SK-N-SH treated with all-trans-retinoic acid at 6 μM for 48 hours (cell line): ENCODE measurements at regions not wholly inside any gene's neighbourhood (a gene's known extent, or its start where the extent isn't known, plus 50 kb on each side); places are given as distances from the start of the nearest gene placed in this dataset.

Experiments
- ATAC-seq: fragments of 200-7000 bp; cut with Tn5 transposase; 3 replicates; pipeline ENCODE4 v1.9.1; 2020; ENCODE audit warnings: mild to moderate bottlenecking, moderate library complexity
- ARNTL ChIP-seq: fragments of 450-650 bp; formaldehyde crosslinking; IDR thresholded peaks from 2 replicates; pipeline ENCODE4 v1.5.0; 2020; ENCODE audit warnings: low read depth, mild to moderate bottlenecking, moderate library complexity, borderline replicate concordance
- BACH2 ChIP-seq: fragments of 250-450 bp; sonication (Bioruptor Pico); IDR thresholded peaks from 2 replicates; pipeline ENCODE4 v1.9.0; 2021; ENCODE audit warnings: mild to moderate bottlenecking, borderline replicate concordance
- CSDC2 ChIP-seq: fragments of 250-450 bp; sonication (Bioruptor Pico); IDR thresholded peaks from 2 replicates; pipeline ENCODE4 v1.5.0; 2020; ENCODE audit warnings: mild to moderate bottlenecking, moderate library complexity
- ESRRG ChIP-seq: fragments of 250-450 bp; sonication (Bioruptor Pico); IDR thresholded peaks from 2 replicates; pipeline ENCODE4 v1.6.1; 2021; ENCODE audit warnings: mild to moderate bottlenecking
- GLIS3 ChIP-seq: fragments of 250-450 bp; sonication (Bioruptor Pico); IDR thresholded peaks from 2 replicates; pipeline ENCODE4 v1.5.0; 2020; ENCODE audit warnings: mild to moderate bottlenecking, moderate library complexity
- ISL1 ChIP-seq: fragments of 250-450 bp; sonication (Bioruptor Pico); IDR thresholded peaks from 2 replicates; pipeline ENCODE4 v2.1.2; 2022; ENCODE audit warnings: mild to moderate bottlenecking, moderate library complexity
- OSR1 ChIP-seq: fragments of 250-450 bp; sonication (Bioruptor Pico); IDR thresholded peaks from 2 replicates; pipeline ENCODE4 v1.8.0; 2022; ENCODE audit warnings: moderate library complexity, mild to moderate bottlenecking, inconsistent platforms
- PPARA ChIP-seq: fragments of 250-450 bp; sonication (Bioruptor Pico); IDR thresholded peaks from 2 replicates; pipeline ENCODE4 v1.5.0; 2020; ENCODE audit warnings: mild to moderate bottlenecking, borderline replicate concordance
- RARB ChIP-seq: fragments of 250-450 bp; sonication (Bioruptor Pico); IDR thresholded peaks from 2 replicates; pipeline ENCODE4 v1.8.0; 2021; ENCODE audit warnings: mild to moderate bottlenecking, moderate library complexity
- TCF4 ChIP-seq: fragments of 250-450 bp; sonication (Bioruptor Pico); IDR thresholded peaks from 2 replicates; pipeline ENCODE4 v1.8.0; 2021; ENCODE audit warnings: mild to moderate bottlenecking, moderate library complexity, borderline replicate concordance
- TOX ChIP-seq: fragments of 250-450 bp; sonication (Bioruptor Pico); IDR thresholded peaks from 2 replicates; pipeline ENCODE4 v1.8.0; 2021; ENCODE audit warnings: mild to moderate bottlenecking, moderate library complexity, borderline replicate concordance
- ZFP3 ChIP-seq: fragments of 250-450 bp; sonication (Bioruptor Pico); IDR thresholded peaks from 2 replicates; pipeline ENCODE4 v1.5.0; 2020; ENCODE audit warnings: mild to moderate bottlenecking, moderate library complexity
- ZFP30 ChIP-seq: fragments of 450-650 bp; formaldehyde crosslinking; IDR thresholded peaks from 2 replicates; pipeline ENCODE4 v1.5.0; 2022; ENCODE audit warnings: mild to moderate bottlenecking, moderate library complexity
- ZNF565 ChIP-seq: fragments of 450-650 bp; formaldehyde crosslinking; conservative IDR thresholded peaks from 2 replicates; pipeline ENCODE4 v1.5.0; 2020; ENCODE audit warnings: low read depth, mild to moderate bottlenecking, moderate library complexity
- ZNF70 ChIP-seq: fragments of 450-650 bp; formaldehyde crosslinking; IDR thresholded peaks from 2 replicates; pipeline ENCODE4 v1.5.0; 2020; ENCODE audit warnings: mild to moderate bottlenecking, moderate library complexity
- ZNF8 ChIP-seq: fragments of 450-650 bp; formaldehyde crosslinking; IDR thresholded peaks from 2 replicates; pipeline ENCODE4 v1.5.0; 2020; ENCODE audit warnings: mild to moderate bottlenecking, moderate library complexity
- TF ChIP-seq, protein P1 (sequence below): fragments of 250-450 bp; sonication (Bioruptor Pico); IDR thresholded peaks from 2 replicates; pipeline ENCODE4 v1.5.1; 2021; ENCODE audit warnings: mild to moderate bottlenecking, moderate library complexity
- TF ChIP-seq, protein P2 (sequence below): fragments of 250-450 bp; sonication (Bioruptor Pico); IDR thresholded peaks from 2 replicates; pipeline ENCODE4 v1.8.0; 2021; ENCODE audit warnings: low read depth, mild to moderate bottlenecking, moderate library complexity, borderline replicate concordance
- TF ChIP-seq, protein P3 (sequence below): fragments of 250-450 bp; sonication (Bioruptor Pico); IDR thresholded peaks from 2 replicates; pipeline ENCODE4 v1.5.1; 2020; ENCODE audit warnings: low read depth, mild to moderate bottlenecking, moderate library complexity
- TF ChIP-seq, protein P4 (sequence below): fragments of 250-450 bp; sonication (Bioruptor Pico); IDR thresholded peaks from 2 replicates; pipeline ENCODE4 v1.8.0; 2020; ENCODE audit warnings: mild to moderate bottlenecking, moderate library complexity, borderline replicate concordance
- TF ChIP-seq, protein P5 (sequence below): fragments of 250-450 bp; sonication (Bioruptor Pico); IDR thresholded peaks from 2 replicates; pipeline ENCODE4 v1.5.0; 2020; ENCODE audit warnings: mild to moderate bottlenecking, moderate library complexity

DNA sequence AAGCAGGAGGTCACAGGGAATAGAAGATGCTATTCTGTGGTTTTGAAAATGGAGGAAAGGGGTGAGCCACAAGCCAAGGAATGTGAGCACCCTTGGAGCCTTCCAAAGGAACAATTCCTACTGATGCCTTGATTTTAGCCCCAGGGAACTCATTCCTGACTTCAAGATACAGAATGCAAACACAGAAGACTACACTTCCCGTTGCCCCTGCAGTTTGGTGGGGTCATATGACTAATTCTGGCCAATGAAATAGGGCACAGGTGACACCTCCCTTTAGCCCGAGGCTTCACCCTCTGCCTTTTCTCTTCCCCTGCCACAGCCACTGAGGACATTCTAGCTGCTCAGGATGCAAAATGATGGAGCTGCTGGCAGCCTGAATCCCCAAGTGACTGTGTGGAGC lies 126.1 kb downstream of the INHBB start:
- TF ChIP-seq ARNTL (CRISPR knock-in tag) (no peak), TOX (CRISPR knock-in tag) (no peak), BACH2 (CRISPR knock-in tag) (no peak), ISL1 (CRISPR knock-in tag) (no peak), ZFP3 (no peak), OSR1 (no peak), ZNF8 (CRISPR knock-in tag) (no peak), CSDC2 (CRISPR knock-in tag) (no peak), ZNF565 (no peak)
- TF ChIP-seq, protein P1, sequence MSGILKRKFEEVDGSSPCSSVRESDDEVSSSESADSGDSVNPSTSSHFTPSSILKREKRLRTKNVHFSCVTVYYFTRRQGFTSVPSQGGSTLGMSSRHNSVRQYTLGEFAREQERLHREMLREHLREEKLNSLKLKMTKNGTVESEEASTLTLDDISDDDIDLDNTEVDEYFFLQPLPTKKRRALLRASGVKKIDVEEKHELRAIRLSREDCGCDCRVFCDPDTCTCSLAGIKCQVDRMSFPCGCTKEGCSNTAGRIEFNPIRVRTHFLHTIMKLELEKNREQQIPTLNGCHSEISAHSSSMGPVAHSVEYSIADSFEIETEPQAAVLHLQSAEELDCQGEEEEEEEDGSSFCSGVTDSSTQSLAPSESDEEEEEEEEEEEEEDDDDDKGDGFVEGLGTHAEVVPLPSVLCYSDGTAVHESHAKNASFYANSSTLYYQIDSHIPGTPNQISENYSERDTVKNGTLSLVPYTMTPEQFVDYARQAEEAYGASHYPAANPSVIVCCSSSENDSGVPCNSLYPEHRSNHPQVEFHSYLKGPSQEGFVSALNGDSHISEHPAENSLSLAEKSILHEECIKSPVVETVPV: no peak
- ATAC-seq: no peak

DNA sequence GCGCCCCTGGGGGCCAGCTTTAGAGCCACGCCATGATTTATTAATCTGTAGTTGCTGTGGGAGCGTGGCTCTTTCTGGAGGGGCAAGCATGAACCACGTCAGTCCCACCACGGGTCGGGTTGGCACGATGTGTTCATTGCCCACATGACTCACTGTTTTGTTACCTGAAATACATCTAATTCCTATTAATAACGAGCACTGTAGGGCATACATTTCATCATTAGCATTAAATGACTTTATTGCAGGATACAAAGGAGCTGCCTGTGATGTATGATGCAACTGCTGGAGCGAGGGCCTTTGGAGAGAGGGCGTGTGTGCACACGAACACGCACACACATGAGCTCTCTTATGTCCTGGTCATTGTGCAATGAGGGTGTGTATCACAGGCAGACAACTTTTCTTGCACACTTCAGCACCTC lies 127.0 kb downstream of the INHBB start:
- TF ChIP-seq, protein P2, sequence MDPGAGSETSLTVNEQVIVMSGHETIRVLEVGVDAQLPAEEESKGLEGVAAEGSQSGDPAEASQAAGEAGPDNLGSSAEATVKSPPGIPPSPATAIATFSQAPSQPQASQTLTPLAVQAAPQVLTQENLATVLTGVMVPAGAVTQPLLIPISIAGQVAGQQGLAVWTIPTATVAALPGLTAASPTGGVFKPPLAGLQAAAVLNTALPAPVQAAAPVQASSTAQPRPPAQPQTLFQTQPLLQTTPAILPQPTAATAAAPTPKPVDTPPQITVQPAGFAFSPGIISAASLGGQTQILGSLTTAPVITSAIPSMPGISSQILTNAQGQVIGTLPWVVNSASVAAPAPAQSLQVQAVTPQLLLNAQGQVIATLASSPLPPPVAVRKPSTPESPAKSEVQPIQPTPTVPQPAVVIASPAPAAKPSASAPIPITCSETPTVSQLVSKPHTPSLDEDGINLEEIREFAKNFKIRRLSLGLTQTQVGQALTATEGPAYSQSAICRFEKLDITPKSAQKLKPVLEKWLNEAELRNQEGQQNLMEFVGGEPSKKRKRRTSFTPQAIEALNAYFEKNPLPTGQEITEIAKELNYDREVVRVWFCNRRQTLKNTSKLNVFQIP (CRISPR knock-in tag): no peak
- no peak for TF ChIP-seq ESRRG (CRISPR knock-in tag)
- TF ChIP-seq ZNF70: no peak
- TF ChIP-seq, protein P3, sequence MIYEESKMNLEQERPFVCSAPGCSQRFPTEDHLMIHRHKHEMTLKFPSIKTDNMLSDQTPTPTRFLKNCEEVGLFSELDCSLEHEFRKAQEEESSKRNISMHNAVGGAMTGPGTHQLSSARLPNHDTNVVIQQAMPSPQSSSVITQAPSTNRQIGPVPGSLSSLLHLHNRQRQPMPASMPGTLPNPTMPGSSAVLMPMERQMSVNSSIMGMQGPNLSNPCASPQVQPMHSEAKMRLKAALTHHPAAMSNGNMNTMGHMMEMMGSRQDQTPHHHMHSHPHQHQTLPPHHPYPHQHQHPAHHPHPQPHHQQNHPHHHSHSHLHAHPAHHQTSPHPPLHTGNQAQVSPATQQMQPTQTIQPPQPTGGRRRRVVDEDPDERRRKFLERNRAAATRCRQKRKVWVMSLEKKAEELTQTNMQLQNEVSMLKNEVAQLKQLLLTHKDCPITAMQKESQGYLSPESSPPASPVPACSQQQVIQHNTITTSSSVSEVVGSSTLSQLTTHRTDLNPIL: no peak
- TF ChIP-seq, protein P4, sequence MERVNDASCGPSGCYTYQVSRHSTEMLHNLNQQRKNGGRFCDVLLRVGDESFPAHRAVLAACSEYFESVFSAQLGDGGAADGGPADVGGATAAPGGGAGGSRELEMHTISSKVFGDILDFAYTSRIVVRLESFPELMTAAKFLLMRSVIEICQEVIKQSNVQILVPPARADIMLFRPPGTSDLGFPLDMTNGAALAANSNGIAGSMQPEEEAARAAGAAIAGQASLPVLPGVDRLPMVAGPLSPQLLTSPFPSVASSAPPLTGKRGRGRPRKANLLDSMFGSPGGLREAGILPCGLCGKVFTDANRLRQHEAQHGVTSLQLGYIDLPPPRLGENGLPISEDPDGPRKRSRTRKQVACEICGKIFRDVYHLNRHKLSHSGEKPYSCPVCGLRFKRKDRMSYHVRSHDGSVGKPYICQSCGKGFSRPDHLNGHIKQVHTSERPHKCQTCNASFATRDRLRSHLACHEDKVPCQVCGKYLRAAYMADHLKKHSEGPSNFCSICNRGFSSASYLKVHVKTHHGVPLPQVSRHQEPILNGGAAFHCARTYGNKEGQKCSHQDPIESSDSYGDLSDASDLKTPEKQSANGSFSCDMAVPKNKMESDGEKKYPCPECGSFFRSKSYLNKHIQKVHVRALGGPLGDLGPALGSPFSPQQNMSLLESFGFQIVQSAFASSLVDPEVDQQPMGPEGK: no peak
- ATAC-seq: no peak

DNA sequence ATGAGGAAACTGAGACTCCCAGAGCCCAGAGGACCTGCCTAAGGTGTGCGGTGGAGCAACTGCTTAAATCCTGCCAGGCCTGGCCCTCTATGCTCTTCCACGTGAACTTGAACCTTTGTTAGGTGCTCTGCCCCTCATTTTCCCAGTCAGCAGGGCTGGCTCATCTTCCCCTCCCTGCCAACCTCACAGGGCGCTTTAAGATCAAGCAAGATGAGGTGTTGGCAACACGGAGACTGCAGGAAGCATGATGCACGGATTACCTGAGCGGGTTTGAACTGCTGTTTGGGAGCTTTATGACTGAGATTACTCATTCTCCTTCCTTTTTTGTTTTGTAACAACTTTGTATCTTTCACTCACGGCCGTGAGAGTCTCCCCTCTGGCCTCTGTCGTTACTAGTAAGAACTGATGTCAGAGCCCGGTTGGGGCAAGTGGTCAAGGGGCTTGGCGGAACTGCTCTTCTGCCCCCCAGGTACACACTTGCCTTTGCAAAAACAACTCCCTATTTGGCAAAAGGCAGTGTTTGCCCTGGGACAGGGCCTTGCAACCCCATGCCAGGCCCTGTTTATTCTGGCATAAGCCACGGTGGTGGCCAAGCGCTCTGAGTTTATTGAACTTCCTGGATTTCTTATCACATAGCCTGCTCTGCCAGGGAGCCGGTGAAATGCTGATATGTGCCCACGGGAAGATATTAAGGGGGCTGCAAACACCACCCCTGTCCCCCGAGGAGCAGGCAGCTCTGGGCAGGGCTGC lies 127.8 kb downstream of the INHBB start:
- no peak for TF ChIP-seq OSR1
- no peak for TF ChIP-seq BACH2 (CRISPR knock-in tag)
- TF ChIP-seq RARB: no peak
- TF ChIP-seq ISL1 (CRISPR knock-in tag): no peak
- TF ChIP-seq, protein P2 (CRISPR knock-in tag): no peak
- TF ChIP-seq ZNF565: no peak
- TF ChIP-seq, all 23 proteins: peak for 0

DNA sequence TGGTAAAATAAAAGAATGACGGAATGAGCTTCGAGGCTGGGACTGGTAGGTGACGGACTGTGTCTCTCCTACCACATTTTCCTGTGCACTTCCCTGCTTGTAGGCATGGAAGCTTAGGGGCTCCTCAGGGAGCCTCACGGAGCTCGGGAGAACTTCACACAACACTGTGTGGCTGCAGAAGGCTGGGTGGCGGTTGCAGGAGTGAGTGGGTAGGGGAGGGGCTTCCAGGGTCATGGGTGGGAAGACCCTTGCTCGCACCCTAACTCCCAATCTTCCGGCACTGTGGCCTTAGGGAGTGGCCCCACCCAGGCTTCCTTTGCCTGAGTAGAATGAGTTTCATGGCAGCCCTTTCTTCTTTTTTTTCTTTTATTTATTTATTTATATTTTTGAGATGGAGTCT lies 128.6 kb downstream of the INHBB start:
- ATAC-seq: no peak
- TF ChIP-seq ZFP3: no peak
- TF ChIP-seq, protein P2 (CRISPR knock-in tag): no peak
- no peak for TF ChIP-seq GLIS3
- TF ChIP-seq TOX (CRISPR knock-in tag): no peak
- TF ChIP-seq BACH2 (CRISPR knock-in tag): no peak
- no peak for TF ChIP-seq ESRRG (CRISPR knock-in tag)
- TF ChIP-seq ISL1 (CRISPR knock-in tag): no peak
- TF ChIP-seq, protein P5, sequence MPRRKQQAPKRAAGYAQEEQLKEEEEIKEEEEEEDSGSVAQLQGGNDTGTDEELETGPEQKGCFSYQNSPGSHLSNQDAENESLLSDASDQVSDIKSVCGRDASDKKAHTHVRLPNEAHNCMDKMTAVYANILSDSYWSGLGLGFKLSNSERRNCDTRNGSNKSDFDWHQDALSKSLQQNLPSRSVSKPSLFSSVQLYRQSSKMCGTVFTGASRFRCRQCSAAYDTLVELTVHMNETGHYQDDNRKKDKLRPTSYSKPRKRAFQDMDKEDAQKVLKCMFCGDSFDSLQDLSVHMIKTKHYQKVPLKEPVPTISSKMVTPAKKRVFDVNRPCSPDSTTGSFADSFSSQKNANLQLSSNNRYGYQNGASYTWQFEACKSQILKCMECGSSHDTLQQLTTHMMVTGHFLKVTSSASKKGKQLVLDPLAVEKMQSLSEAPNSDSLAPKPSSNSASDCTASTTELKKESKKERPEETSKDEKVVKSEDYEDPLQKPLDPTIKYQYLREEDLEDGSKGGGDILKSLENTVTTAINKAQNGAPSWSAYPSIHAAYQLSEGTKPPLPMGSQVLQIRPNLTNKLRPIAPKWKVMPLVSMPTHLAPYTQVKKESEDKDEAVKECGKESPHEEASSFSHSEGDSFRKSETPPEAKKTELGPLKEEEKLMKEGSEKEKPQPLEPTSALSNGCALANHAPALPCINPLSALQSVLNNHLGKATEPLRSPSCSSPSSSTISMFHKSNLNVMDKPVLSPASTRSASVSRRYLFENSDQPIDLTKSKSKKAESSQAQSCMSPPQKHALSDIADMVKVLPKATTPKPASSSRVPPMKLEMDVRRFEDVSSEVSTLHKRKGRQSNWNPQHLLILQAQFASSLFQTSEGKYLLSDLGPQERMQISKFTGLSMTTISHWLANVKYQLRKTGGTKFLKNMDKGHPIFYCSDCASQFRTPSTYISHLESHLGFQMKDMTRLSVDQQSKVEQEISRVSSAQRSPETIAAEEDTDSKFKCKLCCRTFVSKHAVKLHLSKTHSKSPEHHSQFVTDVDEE (CRISPR knock-in tag): no peak
- TF ChIP-seq RARB: no peak
- TF ChIP-seq ZNF565: no peak
- TF ChIP-seq ARNTL (CRISPR knock-in tag): no peak
- no peak for TF ChIP-seq TCF4 (CRISPR knock-in tag)
- TF ChIP-seq, protein P3: no peak
- TF ChIP-seq ZNF8 (CRISPR knock-in tag): no peak
- no peak for TF ChIP-seq PPARA (CRISPR knock-in tag)
- no peak for TF ChIP-seq ZFP30 (CRISPR knock-in tag)

More for the DNA sequence above, 127.8 kb downstream of the INHBB start:
- ATAC-seq: no peak
